ENCODE measurements at regions not wholly inside any gene's neighbourhood (a gene's known extent, or its start where the extent isn't known, plus 50 kb on each side); places are given as distances from the start of the nearest gene placed in this dataset.

GRCh38 chr6:8274226-8274625 is 161.1 kb downstream of the SLC35B3 start:
- Histone ChIP-seq H3K27ac (ENCODE audit: low read length, poor library complexity, severe bottlenecking) (no peak overlapping the region), H4K91ac (ENCODE audit: low read length) (no peak overlapping the region), H3K4me2 (ENCODE audit: low read length, poor library complexity, severe bottlenecking) (no peak overlapping the region), H3K23ac (ENCODE audit: low read length in 2 of 2) (no peak overlapping the region), H3K9me3 (ENCODE audit: control insufficient read depth, low read length) (no peaks in the 10 kb centered on the region), H3K14ac (ENCODE audit: low read length in 2 of 2) (no peak overlapping the region), H2BK15ac (ENCODE audit: low read depth, poor library complexity, severe bottlenecking) (no peak overlapping the region), H2AK5ac (ENCODE audit: low read length, severe bottlenecking) (no peak overlapping the region), H2BK120ac (ENCODE audit: low read depth, low read length) (no peak overlapping the region), H3K18ac (ENCODE audit: low read depth in 1 of 2, low read length in 2 of 2) (no peak overlapping the region), H2BK12ac (ENCODE audit: low read length in 2 of 2) (no peak overlapping the region), H3K9ac (ENCODE audit: low read length) (no peak overlapping the region), H3K79me1 (replicated peaks; ENCODE audit: low read length, poor library complexity, severe bottlenecking) (no peaks in the 10 kb centered on the region), H3K4ac (ENCODE audit: low read depth in 1 of 2, low read length in 2 of 2) (no peak overlapping the region), H3K4me3 (ENCODE audit: insufficient read depth in 1 of 2, low read depth in 1 of 2, low read length in 2 of 2) (no peak overlapping the region), H3K4me1 (ENCODE audit: control insufficient read depth, insufficient read depth, low read depth, low read length) (peaks cover 3% of the 10 kb centered on the region), H2BK5ac (ENCODE audit: low read depth, low read length, poor library complexity, severe bottlenecking) (no peak overlapping the region), H2AFZ (ENCODE audit: low read depth, low read length) (no peak overlapping the region), H3K36me3 (ENCODE audit: control insufficient read depth in 1 of 2, insufficient read depth in 2 of 2, low read depth in 1 of 2, low read length in 2 of 2) (no peaks in the 10 kb centered on the region), H4K8ac (ENCODE audit: low read length) (no peak overlapping the region), H3K27me3 (ENCODE audit: control insufficient read depth in 1 of 2, insufficient read depth in 1 of 2, low read length in 2 of 2) (no peaks in the 10 kb centered on the region)
- no peak for DNase-seq
- 60% methylated on average over 2 of the region's 3 CpGs for WGBS

- Histone ChIP-seq H2BK120ac (ENCODE audit: low read depth, low read length) (no peak overlapping the region), H4K91ac (ENCODE audit: low read length) (no peak overlapping the region), H2BK12ac (ENCODE audit: low read length in 2 of 2) (no peak overlapping the region), H3K4me2 (ENCODE audit: low read length, poor library complexity, severe bottlenecking) (no peak overlapping the region), H3K9ac (ENCODE audit: low read length) (no peak overlapping the region), H3K4me1 (ENCODE audit: control insufficient read depth, insufficient read depth, low read depth, low read length) (no peaks in the 10 kb centered on the region), H2AFZ (ENCODE audit: low read depth, low read length) (no peak overlapping the region), H3K36me3 (ENCODE audit: control insufficient read depth in 1 of 2, insufficient read depth in 2 of 2, low read depth in 1 of 2, low read length in 2 of 2) (no peaks in the 10 kb centered on the region), H3K4ac (ENCODE audit: low read depth in 1 of 2, low read length in 2 of 2) (no peak overlapping the region), H3K9me3 (ENCODE audit: control insufficient read depth, low read length) (no peaks in the 10 kb centered on the region), H2AK5ac (ENCODE audit: low read length, severe bottlenecking) (no peak overlapping the region), H3K4me3 (ENCODE audit: insufficient read depth in 1 of 2, low read depth in 1 of 2, low read length in 2 of 2) (no peak overlapping the region), H2BK5ac (ENCODE audit: low read depth, low read length, poor library complexity, severe bottlenecking) (no peak overlapping the region), H3K14ac (ENCODE audit: low read length in 2 of 2) (no peak overlapping the region), H3K27me3 (ENCODE audit: control insufficient read depth in 1 of 2, insufficient read depth in 1 of 2, low read length in 2 of 2) (no peaks in the 10 kb centered on the region), H3K18ac (ENCODE audit: low read depth in 1 of 2, low read length in 2 of 2) (no peak overlapping the region), H3K27ac (ENCODE audit: low read length, poor library complexity, severe bottlenecking) (no peak overlapping the region), H2BK15ac (ENCODE audit: low read depth, poor library complexity, severe bottlenecking) (no peak overlapping the region), H3K79me1 (replicated peaks; ENCODE audit: low read length, poor library complexity, severe bottlenecking) (no peaks in the 10 kb centered on the region), H4K8ac (ENCODE audit: low read length) (no peak overlapping the region), H3K23ac (ENCODE audit: low read length in 2 of 2) (no peak overlapping the region)
- DNase-seq: no peak
- 7% methylated on average over 2 of the region's 2 CpGs for WGBS
These were observed 165.4 kb downstream of the SLC35B3 start for GRCh38 chr6:8269872-8270454.

- H3K9me3 ChIP-seq (ENCODE audit: control insufficient read depth, low read length): no peaks in the 10 kb centered on the region
- no peak overlapping the region for H3K4me3 ChIP-seq (ENCODE audit: insufficient read depth in 1 of 2, low read depth in 1 of 2, low read length in 2 of 2)
- H2BK15ac ChIP-seq (ENCODE audit: low read depth, poor library complexity, severe bottlenecking): no peak overlapping the region
- no peak overlapping the region for H4K91ac ChIP-seq (ENCODE audit: low read length)
- no peak overlapping the region for H3K27ac ChIP-seq (ENCODE audit: low read length, poor library complexity, severe bottlenecking)
- WGBS: 96% methylated on average over 1 of the region's 2 CpGs
- H3K9ac ChIP-seq (ENCODE audit: low read length): no peak overlapping the region
- no peak for DNase-seq
- no peak overlapping the region for H2BK120ac ChIP-seq (ENCODE audit: low read depth, low read length)
- no peak overlapping the region for H3K18ac ChIP-seq (ENCODE audit: low read depth in 1 of 2, low read length in 2 of 2)
- no peak overlapping the region for H4K8ac ChIP-seq (ENCODE audit: low read length)
- no peak overlapping the region for H2BK5ac ChIP-seq (ENCODE audit: low read depth, low read length, poor library complexity, severe bottlenecking)
- no peak overlapping the region for H2AFZ ChIP-seq (ENCODE audit: low read depth, low read length)
- no peak overlapping the region for H2AK5ac ChIP-seq (ENCODE audit: low read length, severe bottlenecking)
- no peaks in the 10 kb centered on the region for H3K79me1 ChIP-seq (replicated peaks; ENCODE audit: low read length, poor library complexity, severe bottlenecking)
- no peak overlapping the region for H3K4me2 ChIP-seq (ENCODE audit: low read length, poor library complexity, severe bottlenecking)
- H3K27me3 ChIP-seq (ENCODE audit: control insufficient read depth in 1 of 2, insufficient read depth in 1 of 2, low read length in 2 of 2): no peaks in the 10 kb centered on the region
- H3K4me1 ChIP-seq (ENCODE audit: control insufficient read depth, insufficient read depth, low read depth, low read length): no peaks in the 10 kb centered on the region
- H2BK12ac ChIP-seq (ENCODE audit: low read length in 2 of 2): no peak overlapping the region
- no peak overlapping the region for H3K23ac ChIP-seq (ENCODE audit: low read length in 2 of 2)
- H3K36me3 ChIP-seq (ENCODE audit: control insufficient read depth in 1 of 2, insufficient read depth in 2 of 2, low read depth in 1 of 2, low read length in 2 of 2): no peaks in the 10 kb centered on the region
- no peak overlapping the region for H3K14ac ChIP-seq (ENCODE audit: low read length in 2 of 2)
- no peak overlapping the region for H3K4ac ChIP-seq (ENCODE audit: low read depth in 1 of 2, low read length in 2 of 2)
These were observed 166.3 kb downstream of the SLC35B3 start for GRCh38 chr6:8269094-8269493.

GRCh38 chr6:8268606-8269005 is 166.3 kb upstream of the EEF1E1 start:
- no peak overlapping the region for H3K4me3 ChIP-seq (ENCODE audit: insufficient read depth in 1 of 2, low read depth in 1 of 2, low read length in 2 of 2)
- H4K8ac ChIP-seq (ENCODE audit: low read length): no peak overlapping the region
- H3K9ac ChIP-seq (ENCODE audit: low read length): no peak overlapping the region
- 94% methylated on average over 8 of the region's 9 CpGs for WGBS
- H3K36me3 ChIP-seq (ENCODE audit: control insufficient read depth in 1 of 2, insufficient read depth in 2 of 2, low read depth in 1 of 2, low read length in 2 of 2): no peaks in the 10 kb centered on the region
- H2BK15ac ChIP-seq (ENCODE audit: low read depth, poor library complexity, severe bottlenecking): no peak overlapping the region
- DNase-seq: no peak
- H3K14ac ChIP-seq (ENCODE audit: low read length in 2 of 2): no peak overlapping the region
- no peaks in the 10 kb centered on the region for H3K4me1 ChIP-seq (ENCODE audit: control insufficient read depth, insufficient read depth, low read depth, low read length)
- H3K23ac ChIP-seq (ENCODE audit: low read length in 2 of 2): no peak overlapping the region
- H3K4ac ChIP-seq (ENCODE audit: low read depth in 1 of 2, low read length in 2 of 2): no peak overlapping the region
- no peak overlapping the region for H2AFZ ChIP-seq (ENCODE audit: low read depth, low read length)
- no peak overlapping the region for H4K91ac ChIP-seq (ENCODE audit: low read length)
- no peaks in the 10 kb centered on the region for H3K79me1 ChIP-seq (replicated peaks; ENCODE audit: low read length, poor library complexity, severe bottlenecking)
- no peak overlapping the region for H2BK5ac ChIP-seq (ENCODE audit: low read depth, low read length, poor library complexity, severe bottlenecking)
- no peak overlapping the region for H2BK120ac ChIP-seq (ENCODE audit: low read depth, low read length)
- no peak overlapping the region for H3K18ac ChIP-seq (ENCODE audit: low read depth in 1 of 2, low read length in 2 of 2)
- H2AK5ac ChIP-seq (ENCODE audit: low read length, severe bottlenecking): no peak overlapping the region
- no peak overlapping the region for H2BK12ac ChIP-seq (ENCODE audit: low read length in 2 of 2)
- H3K4me2 ChIP-seq (ENCODE audit: low read length, poor library complexity, severe bottlenecking): no peak overlapping the region
- no peaks in the 10 kb centered on the region for H3K9me3 ChIP-seq (ENCODE audit: control insufficient read depth, low read length)
- H3K27me3 ChIP-seq (ENCODE audit: control insufficient read depth in 1 of 2, insufficient read depth in 1 of 2, low read length in 2 of 2): no peaks in the 10 kb centered on the region
- H3K27ac ChIP-seq (ENCODE audit: low read length, poor library complexity, severe bottlenecking): no peak overlapping the region

Data from mesenchymal stem cell (in vitro differentiated cells and primary cell).